ENCODE measurements at regions not wholly inside any gene's neighbourhood (a gene's known extent, or its start where the extent isn't known, plus 50 kb on each side); places are given as distances from the start of the nearest gene placed in this dataset.

DNA sequence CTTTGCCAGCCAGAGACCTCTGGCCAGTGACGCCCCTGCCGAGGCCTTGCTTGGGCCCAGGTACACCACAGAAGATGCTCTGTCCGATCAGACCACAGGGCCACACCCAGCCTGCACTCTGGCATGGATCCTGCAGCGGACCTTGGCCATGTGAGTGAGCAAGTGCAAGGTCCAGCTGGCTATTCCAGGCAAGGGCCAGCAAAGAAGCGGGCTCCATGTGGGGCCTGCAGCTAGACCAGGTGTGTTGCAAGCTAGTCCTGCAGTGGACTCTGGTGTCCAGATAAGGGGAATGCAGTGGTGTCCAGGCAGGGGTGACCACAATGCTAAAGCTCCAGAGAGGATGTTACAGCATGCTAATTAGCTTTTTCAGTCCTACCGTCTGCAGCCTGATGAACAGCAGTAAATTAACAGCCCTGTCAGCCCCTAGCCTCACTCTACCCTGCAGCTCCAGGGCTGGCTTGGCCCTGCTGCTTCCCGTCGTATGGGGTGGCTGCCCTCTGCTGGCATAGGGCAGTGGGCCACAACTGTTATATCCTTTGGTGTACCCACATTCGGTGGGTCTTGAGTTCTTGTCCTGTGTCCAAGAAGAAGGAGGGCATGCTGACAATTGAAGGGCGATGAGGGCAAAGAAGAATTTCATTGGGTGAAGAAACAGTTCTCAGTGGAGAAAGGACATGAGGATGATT is 284.5 kb upstream of the POU5F2 start (continued):
- TF ChIP-seq RBM22 (optimal IDR thresholded peaks at IDR 0.05; ENCODE audit: low read length) (no peak), HNF4A (CRISPR knock-in tag; IDR thresholded peaks at IDR 0.05) (peak; percentile 96), ZBTB38 (CRISPR knock-in tag; IDR thresholded peaks at IDR 0.05) (peak; percentile 56; the same call in 1 of the 2 replicates), ZNF432 (CRISPR knock-in tag; IDR thresholded peaks at IDR 0.05; ENCODE audit: borderline replicate concordance) (no peak), HNF4G (IDR thresholded peaks at IDR 0.05; ENCODE audit: borderline replicate concordance, low read depth, low read length) (peak; percentile 83), HNF4G (CRISPR knock-in tag; IDR thresholded peaks at IDR 0.05; ENCODE audit: borderline replicate concordance, low read depth) (peak; percentile 31; the same call in 1 of the 2 replicates)
- TF ChIP-seq, protein P1, sequence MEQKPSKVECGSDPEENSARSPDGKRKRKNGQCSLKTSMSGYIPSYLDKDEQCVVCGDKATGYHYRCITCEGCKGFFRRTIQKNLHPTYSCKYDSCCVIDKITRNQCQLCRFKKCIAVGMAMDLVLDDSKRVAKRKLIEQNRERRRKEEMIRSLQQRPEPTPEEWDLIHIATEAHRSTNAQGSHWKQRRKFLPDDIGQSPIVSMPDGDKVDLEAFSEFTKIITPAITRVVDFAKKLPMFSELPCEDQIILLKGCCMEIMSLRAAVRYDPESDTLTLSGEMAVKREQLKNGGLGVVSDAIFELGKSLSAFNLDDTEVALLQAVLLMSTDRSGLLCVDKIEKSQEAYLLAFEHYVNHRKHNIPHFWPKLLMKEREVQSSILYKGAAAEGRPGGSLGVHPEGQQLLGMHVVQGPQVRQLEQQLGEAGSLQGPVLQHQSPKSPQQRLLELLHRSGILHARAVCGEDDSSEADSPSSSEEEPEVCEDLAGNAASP (CRISPR knock-in tag; IDR thresholded peaks at IDR 0.05; ENCODE audit: borderline replicate concordance) = 0 out of 2 replicates have a peak, but pooled peaks have one; percentile 24

- Histone ChIP-seq H3K9me3 (ENCODE audit: low read length) (no peaks in the 10 kb centered on the region), H3K4me1 (ENCODE audit: insufficient read depth, low read length) (peaks cover 20% of the 10 kb centered on the region), H3K4me2 (ENCODE audit: low read depth, low read length) (no peak overlapping the region), H3K4me3 (replicated peaks in 1 of 3; ENCODE audit: insufficient read depth in 1 of 3, low read depth in 2 of 3, low read length in 3 of 3) (no peak overlapping the region), H3K27ac (ENCODE audit: extremely low read length, insufficient read depth, low read length) (no peak overlapping the region), H2AFZ (ENCODE audit: low read length) (no peak overlapping the region), H3K9ac (ENCODE audit: insufficient read depth, low read depth, low read length) (no peak overlapping the region), H3K79me2 (ENCODE audit: insufficient read depth, low read length) (no peaks in the 10 kb centered on the region), H3K27me3 (ENCODE audit: control insufficient read depth in 1 of 2, insufficient read depth in 2 of 2, low read length in 2 of 2) (no peaks in the 10 kb centered on the region), H4K20me1 (ENCODE audit: insufficient read depth, low read length) (no peaks in the 10 kb centered on the region), H3K36me3 (replicated peaks in 1 of 2; ENCODE audit: control insufficient read depth in 1 of 2, insufficient read depth in 2 of 2, low read length in 2 of 2) (no peaks in the 10 kb centered on the region)
- DNase-seq (ENCODE audit: low spot score) = no peak
- ChIA-PET CTCF (ENCODE audit: low intra/inter-chr PET ratio, low total read pairs) (no interaction called here), POLR2A (no interaction called here)
- intact Hi-C loops (cut with micrococcal nuclease; ENCODE audit: unreplicated experiment) = loop anchor here (5.0 kb wide), 3 partner anchors 88 to 442 kb away; partner anchors contain the start of genes NR2F1 and NR2F1-AS1
- WGBS (ENCODE audit: low lambda C conversion rate) = 100% methylated on average over 1 of the region's 1 CpG
- BruUV-seq (replicated peaks) = no TSS peak
- no peak for FAIRE-seq
- in situ Hi-C loops (cut with HindIII; ENCODE audit: extremely low pct_ligation_motif_present, low pct_unique_long_range_greater_than_20kb) = no loop called here
- TF ChIP-seq ZNF761 (CRISPR knock-in tag; conservative IDR thresholded peaks at IDR 0.05) (no peak), YEATS4 (CRISPR knock-in tag; IDR thresholded peaks at IDR 0.05; ENCODE audit: borderline replicate concordance) (no peak)
- ATAC-seq = no peak
These were observed 283.2 kb upstream of the POU5F2 start for GRCh38 chr5:94024620-94025019.

All from HepG2 (cell line).